Stimulated activated CD8-positive, alpha-beta memory T cell treated with anti-CD3 and anti-CD28 coated beads, Interleukin-4, amount 100 ng/mL, for 24 hours (primary cell): ENCODE measurements at regions not wholly inside any gene's neighbourhood (a gene's known extent, or its start where the extent isn't known, plus 50 kb on each side); places are given as distances from the start of the nearest gene placed in this dataset.
"Not testable (repeated sequence)": the region's sequence is repeated elsewhere in the genome, so short reads cannot be mapped to it uniquely, and the experiment has no call there.

Source experiments
- DNase-seq: peaks from one replicate; pipeline ENCODE4 v3.0.0-alpha.2; 2020; ENCODE audit warnings: low read depth

DNA sequence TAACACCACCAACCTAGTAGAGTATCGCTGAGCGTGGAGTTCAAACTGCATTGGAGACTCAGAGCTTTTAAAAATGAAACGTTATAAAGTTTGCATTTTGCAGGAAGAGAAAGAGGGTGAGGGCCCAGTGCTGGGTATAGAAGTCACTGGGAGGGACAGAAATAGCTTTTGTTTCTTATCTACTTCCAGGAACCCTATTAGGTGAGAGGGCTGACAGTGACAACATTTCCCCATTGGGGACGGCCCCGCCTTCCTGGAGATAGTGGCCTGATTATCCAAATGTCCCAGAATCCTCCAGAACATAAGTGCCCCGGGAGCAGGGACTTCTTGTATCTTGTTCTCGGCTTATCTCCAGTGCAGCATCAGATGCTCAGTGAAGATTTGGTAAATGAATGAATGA lies 574.9 kb downstream of the PTPRU start:
- DNase-seq = no peak

- DNase-seq = no peak
Measured at GRCh38 chr1:29810121-29811120, 574.1 kb downstream of the PTPRU start.

DNA sequence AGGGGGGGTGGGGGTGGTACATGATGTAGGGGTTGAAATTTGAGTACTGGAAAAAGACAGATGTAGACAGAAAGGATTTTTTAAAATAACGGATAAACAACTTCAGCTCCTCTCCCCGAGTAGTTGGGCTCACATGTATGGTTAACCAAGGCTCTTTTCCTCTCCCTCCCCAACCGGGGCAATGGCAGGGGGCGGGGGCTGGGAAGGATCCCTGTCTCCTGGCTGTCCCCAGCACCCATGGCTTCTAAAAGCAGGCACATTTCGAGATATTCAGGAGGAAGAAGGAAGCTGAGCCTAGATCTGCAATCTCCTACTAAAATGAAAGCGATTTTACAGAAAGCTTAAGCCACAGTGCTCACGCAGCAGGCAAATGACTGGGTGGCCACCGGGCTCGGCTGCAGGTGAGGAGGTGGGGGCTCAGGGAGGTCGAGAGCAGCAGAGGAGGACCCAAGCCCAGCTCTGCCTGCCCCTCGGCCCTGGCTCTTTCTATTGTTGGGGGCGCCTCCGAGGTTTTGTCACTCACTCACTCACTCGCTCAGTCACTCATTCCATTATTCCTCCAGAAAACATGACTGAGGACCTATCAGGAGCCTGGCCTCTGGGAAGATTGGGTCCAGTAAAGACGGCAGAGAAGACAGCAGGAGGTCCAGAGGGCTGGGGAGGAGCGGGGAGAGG lies 573.3 kb downstream of the PTPRU start:
- DNase-seq = no peak

- DNase-seq = no peak
Measured at GRCh38 chr1:29808141-29808995, 572.0 kb downstream of the PTPRU start.

GRCh38 chr1:29807689-29808088 lies 571.4 kb downstream of the PTPRU start:
- no peak for DNase-seq

DNA sequence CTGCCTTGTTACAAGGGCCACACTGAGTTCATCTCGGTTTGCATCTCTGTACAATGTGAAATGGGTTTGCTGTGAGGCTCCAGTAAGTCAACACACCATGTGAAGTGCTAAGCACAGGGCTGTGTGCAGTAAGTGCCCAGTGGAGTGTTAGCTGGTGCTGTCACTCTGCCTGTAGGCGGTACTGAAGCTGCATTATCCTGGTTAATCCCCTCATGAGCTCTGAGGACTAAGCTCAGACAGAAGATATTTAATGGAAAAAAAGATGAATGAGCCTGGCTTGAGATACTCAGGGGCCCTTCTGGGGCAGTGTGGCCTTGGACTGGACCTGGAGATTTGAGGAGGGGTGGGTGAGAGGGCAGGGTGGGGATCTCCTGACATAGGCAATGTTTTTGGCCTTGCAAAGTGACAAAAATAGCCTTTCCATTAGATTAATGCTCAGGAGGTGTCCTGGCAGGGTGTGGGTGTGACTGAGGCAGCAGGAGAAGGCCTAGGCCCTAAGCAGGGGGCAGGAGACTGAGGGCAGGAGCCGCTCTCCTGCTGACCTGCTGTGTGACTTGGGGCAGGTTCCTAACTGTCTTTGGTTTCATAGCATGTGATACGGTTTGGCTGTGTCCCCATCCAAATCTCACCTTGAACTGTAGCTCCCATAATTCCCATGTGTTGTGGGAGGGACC lies 570.5 kb downstream of the PTPRU start:
- DNase-seq = no peak

GRCh38 chr1:29805896-29806160 lies 569.5 kb downstream of the PTPRU start:
- no peak for DNase-seq

DNA sequence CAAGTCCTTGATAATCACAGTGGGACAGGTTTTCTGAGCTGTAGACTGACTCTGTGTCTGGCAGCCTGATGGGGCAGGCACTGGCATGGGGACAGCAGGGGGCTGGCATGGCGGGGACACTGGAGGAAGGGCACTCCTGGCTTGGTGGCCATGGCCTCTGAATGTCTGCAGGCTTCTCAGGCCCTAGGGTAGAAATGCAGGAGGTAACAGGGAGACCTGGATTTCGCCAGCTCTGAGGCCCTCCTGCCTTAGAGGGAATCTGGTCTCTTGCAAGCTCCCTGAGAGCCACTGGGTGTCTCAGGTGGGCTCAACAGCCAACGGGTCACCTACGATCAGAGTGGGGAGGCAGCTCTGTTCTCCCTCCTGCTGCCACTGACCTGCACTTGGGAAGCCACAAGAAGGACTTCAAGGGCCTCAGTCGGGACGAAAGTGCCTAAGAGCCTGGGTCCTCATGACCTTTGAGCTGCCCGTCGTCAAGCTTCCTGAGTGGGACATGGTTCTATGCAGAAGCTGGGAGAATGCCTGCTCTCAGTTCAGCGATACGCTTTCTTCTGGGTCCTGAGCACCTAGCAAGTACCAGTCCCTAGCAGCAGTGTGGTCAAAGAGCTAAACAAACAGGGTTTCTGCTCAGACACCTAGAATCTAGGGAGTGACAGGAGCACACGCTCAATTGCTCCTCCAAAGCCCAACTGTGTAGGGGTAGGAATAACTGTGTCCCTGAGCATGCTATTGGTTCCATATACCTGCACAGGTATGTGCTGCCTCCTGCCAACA lies 569.0 kb downstream of the PTPRU start:
- DNase-seq = no peak

- DNase-seq = no peak
Measured at GRCh38 chr1:29804181-29804899, 568.0 kb downstream of the PTPRU start.

GRCh38 chr1:29803486-29803885 lies 567.2 kb downstream of the PTPRU start:
- DNase-seq = no peak

- DNase-seq = no peak
Measured at GRCh38 chr1:29802181-29803068, 566.1 kb downstream of the PTPRU start.

DNA sequence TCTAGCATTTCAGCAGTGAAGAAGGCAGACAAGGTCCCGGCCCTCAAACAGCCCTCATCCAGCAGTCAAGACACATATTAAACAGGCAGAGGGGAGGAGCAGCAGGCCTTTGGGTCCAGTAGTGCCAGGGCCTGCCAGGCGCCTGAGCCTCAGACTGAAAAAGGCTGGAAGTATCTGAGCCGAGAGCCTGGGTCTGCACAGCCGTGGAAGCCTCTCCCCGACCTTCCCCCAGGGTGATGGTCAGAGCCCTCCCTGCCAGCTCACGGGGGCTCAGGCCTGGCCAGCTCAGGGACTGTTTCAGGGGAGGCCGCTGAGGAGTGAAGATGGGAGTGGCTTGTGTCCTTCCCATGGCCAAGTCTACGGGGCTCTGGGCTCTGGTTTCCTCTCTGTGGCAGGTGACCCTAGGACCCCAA lies 565.2 kb downstream of the PTPRU start:
- DNase-seq = no peak

- no peak for DNase-seq
Measured at GRCh38 chr1:29801003-29801402, 564.7 kb downstream of the PTPRU start.

DNA sequence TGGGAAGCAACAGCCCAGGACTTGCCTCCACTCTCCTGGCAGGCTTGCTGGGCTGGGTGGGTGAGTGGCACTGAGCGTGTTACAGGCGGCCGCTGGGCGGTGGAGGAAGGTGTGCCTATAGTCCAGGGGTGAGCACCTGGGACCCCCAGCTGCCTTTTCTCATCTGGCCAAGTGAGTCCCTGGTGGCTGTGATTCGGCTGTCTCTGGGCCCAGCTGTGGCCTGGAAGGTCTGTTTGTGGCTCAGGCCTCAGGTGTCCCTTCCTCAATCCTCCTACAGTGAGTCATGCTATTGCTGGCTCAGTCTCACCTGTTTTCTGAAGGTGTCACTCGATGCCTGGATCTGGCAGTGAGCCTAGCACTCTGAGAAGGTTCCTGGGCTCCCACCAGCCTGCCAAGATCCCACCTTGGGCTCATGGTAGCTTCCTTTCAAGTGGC lies 564.2 kb downstream of the PTPRU start:
- no peak for DNase-seq

GRCh38 chr1:29800120-29800519 lies 563.8 kb downstream of the PTPRU start:
- DNase-seq = no peak

- DNase-seq = no peak
Measured at GRCh38 chr1:29798699-29799566, 562.6 kb downstream of the PTPRU start.

GRCh38 chr1:29797125-29797524 lies 560.8 kb downstream of the PTPRU start:
- not testable (repeated sequence) for DNase-seq

DNA sequence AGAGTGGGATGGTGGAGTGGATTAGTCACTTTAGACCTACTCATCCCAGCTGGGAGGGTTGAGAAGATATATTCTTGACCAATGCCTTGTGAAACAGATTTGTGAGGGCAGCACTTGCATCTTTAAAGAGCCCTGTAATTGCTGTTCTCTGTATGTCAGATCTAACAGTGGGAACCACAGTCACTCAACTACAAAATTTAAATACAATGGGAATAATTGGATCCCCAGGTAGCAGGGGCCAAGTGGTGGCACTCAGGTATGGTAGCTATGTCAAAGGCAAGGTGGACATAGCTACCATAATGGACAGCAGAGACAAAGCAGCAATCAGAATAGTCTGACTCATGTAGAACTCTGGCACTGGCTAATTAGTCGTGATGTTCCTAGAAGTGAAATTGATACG lies 559.6 kb downstream of the PTPRU start:
- not testable (repeated sequence) for DNase-seq
